GM19468 (cell line): ENCODE measurements at regions not wholly inside any gene's neighbourhood (a gene's known extent, or its start where the extent isn't known, plus 50 kb on each side); places are given as distances from the start of the nearest gene placed in this dataset.
"Not testable (repeated sequence)": the region's sequence is repeated elsewhere in the genome, so short reads cannot be mapped to it uniquely, and the experiment has no call there.

Experiments
- ATAC-seq: cut with Tn5 transposase; IDR thresholded peaks from one replicate; pipeline ENCODE4 v1.9.1; 2021; ENCODE audit warnings: mild to moderate bottlenecking, moderate library complexity, moderate number of reproducible peaks; ENCODE audit not compliant: unreplicated experiment; ENCODE audit errors: extremely low read depth

GRCh38 chr5:86452251-86452650 lies 165.5 kb upstream of the COX7C start:
- no peak for ATAC-seq

GRCh38 chr5:86460519-86460918 lies 157.2 kb upstream of the COX7C start:
- no peak for ATAC-seq

- no peak for ATAC-seq
These were observed 156.4 kb upstream of the COX7C start for GRCh38 chr5:86461169-86461956.

- no peak for ATAC-seq
These were observed 154.4 kb upstream of the COX7C start for GRCh38 chr5:86463339-86463738.

DNA sequence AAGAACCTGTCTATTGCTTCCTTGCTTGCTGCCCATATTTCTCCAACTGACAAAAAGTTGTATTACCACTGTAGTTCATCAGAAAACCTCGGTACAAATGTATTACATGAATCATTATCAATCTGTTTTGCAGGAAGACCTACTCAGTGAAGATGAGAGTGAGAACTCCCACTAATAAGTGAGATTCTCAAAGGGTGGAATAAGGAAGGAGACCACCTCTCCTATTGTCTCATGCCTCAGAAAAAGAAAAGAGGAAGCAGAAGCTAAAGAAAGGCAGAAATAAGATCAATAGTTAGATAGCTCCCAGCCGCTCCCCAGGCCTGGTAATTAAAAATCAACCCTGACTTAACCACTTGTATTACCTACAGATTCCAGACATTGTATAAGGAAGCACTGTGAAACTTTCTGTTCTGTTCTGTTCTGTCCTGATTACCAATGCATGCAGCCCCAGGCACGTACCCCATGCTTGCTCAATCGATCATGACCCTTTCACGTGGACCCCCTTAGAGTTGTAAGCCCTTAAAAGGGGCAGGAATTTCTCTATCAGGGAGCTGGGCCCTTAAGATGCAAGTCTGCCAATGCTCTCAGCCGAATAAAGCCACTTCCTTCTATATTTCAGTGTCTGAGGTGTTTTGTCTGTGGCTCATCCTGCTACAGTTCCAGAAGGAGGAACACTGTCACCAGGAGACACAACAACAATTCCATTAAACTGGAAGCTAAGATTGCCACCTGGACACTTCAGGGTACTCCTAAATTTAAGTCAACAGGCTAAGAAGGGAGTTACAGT lies 152.5 kb upstream of the COX7C start:
- no peak for ATAC-seq

DNA sequence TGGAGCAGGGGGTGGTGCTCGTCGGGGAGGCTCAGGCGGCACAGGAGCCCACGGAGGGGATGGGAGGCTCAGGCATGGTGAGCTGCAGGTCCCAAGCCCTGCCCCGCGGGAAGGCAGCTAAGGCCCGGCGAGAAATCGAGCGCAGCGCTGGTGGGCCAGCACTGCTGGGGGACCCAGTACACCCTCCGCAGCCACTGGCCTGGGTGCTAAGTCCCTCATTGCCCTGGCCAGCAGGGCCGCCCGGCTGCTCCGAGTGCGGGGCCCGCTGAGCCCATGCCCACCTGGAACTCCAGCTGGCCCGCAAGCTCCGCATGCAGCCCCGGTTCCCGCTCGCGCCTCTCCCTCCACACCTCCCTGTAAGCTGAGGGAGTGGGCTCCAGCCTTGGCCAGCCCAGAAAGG lies 151.0 kb upstream of the COX7C start:
- not testable (repeated sequence) for ATAC-seq

GRCh38 chr5:86482008-86482407 lies 135.7 kb upstream of the COX7C start:
- ATAC-seq, result no peak

DNA sequence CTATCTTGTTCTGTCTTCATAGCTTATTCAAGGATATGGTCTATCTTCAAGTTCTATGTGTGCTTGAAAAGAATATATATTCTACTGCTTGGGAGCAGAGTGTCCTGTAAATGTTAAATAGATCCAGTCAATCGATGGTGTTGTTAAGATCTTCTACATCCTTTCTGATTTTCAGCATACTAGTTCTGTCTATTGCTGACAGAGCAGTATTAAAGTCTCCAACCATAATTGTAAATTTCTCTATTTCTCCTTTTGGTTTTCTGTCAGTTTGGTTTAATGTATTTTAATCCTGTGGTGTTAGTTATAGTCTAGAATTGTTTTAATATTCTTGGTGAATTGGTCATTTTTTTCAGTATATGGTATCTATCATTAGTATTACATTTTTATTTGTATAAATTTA lies 124.0 kb upstream of the COX7C start:
- ATAC-seq, result no peak

GRCh38 chr5:86500947-86501346 lies 116.8 kb upstream of the COX7C start:
- ATAC-seq, result no peak

- ATAC-seq, result no peak
These were observed 110.2 kb upstream of the COX7C start for GRCh38 chr5:86507574-86507973.

- ATAC-seq, result not testable (repeated sequence)
These were observed 107.3 kb upstream of the COX7C start for GRCh38 chr5:86510330-86510915.

DNA sequence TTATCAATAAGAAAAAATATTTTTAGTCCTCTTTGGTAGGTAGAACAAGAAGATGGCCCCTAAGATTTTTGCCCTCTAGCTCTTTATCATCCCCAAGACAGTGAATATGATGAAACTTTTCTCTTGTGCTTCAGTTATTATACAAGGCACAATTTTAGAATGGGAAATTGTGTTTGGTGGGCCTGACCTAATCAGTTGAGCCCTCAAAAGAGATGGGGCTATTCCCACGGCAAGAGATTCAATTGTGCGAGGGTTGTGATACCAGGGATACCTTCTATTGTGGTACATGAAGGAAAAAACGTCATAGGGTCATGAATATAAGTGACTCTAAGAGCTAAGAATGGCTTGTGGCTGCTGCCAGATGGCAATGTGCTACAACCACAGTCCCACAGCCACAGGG lies 94.0 kb upstream of the COX7C start:
- ATAC-seq, result no peak

GRCh38 chr5:86525622-86526021 lies 92.1 kb upstream of the COX7C start:
- no peak for ATAC-seq

DNA sequence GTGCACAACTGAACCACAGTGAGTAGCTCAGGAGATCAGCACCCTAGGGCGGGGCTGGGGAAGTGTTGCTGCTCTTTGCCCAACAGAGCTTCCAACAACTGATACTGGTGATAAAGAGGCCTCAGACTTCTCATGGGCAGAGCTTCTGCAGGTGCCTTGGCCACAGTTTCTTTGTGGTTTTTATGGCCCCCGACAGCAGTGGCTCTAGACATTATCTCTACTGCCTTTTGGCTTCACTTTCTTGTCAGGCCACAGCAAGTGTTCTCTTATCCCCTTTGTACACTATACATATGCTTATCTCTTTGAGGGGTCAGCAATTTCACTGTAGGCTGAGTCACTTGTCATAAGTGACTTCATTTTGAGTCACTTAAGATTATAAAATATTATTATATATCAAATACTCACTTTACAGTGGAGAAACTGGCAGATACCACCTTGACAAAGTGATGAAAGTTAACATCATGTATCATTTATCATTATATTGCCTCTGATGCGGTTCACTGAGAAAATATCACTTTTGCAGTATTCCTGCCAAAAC lies 90.9 kb upstream of the COX7C start:
- no peak for ATAC-seq

DNA sequence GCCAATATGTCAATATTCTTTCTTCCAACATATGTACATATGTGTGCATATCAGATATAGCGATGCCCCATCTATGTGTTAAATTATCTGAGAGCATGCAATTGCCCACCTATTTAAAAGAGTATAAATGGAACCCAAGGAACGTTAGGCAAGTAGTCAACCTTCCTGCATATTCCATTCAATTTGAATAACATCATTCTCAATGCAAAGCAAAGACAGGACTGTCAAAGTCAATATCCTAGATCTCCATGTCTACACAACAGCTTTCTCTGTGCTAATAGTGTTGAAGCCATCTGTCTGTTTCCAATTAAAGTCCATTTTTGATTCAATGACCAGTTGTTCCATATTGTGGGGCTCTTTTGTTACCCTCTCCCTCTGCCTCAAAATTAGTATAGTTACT lies 85.3 kb upstream of the COX7C start:
- no peak for ATAC-seq

- no peak for ATAC-seq
These were observed 81.3 kb upstream of the COX7C start for GRCh38 chr5:86536396-86536795.

DNA sequence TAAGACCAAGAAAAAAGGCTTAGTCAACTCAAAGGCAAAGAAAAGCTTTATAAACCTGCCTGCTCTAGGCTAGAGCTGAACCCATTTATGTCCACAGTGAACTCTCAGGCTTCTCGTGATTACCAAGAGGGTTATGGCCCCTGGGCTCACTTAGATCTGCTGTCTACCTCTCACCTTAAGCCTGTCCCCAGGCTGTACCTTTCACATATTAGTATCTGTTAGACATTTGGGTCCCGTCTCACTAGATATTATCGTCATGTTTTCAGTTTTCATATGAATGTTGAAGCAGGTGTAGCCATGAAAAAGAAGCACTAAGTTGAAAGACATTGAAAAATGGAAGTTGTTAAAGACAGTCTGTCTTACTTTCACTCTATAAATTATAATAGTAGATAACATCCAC lies 75.2 kb upstream of the COX7C start:
- peak; percentile 48 for ATAC-seq

GRCh38 chr5:86546044-86546443 lies 71.7 kb upstream of the COX7C start:
- ATAC-seq, result no peak

- ATAC-seq, result no peak
These were observed 71.2 kb upstream of the COX7C start for GRCh38 chr5:86546582-86546981.

DNA sequence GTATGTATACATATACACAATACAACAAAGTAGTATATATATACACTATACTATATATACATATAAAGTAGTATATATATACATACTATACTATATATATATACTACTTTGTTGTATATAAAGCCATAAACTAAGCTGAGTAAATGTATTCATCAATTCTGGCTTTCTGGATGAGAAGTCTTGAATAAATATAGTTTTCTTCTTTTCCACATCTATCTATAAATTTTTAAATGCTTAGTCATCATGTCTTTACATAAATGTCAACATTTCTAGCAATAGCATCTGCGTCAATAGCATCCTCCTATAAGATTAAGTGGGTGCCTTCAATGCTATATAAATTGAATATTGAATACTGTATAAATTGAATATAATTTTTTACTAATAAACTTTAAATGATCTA lies 63.1 kb upstream of the COX7C start:
- ATAC-seq, result no peak

DNA sequence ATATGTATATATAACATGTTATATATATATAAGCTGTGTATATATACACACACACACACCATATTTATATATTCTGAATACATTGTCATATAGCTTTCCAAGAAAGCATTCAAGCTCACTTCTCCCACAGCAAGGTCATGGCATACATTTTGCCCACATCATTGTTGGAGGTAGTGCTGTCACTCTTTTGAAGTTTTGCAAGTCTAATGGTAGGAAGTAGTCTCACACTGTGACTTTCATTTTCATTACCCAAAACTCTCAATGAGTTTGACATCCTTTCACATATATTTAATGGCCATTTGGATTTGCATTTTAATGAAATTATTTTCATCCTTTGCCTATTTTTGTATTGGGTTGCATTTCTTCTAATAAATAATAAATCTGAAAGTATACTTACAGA lies 59.8 kb upstream of the COX7C start:
- peak; percentile 40 for ATAC-seq
